NCI-H82 (cell line): ENCODE measurements at regions not wholly inside any gene's neighbourhood (a gene's known extent, or its start where the extent isn't known, plus 50 kb on each side); places are given as distances from the start of the nearest gene placed in this dataset.

Experiments
- DNase-seq: peaks from one replicate; lab custom pipeline; 2025; lab: John Stamatoyannopoulos, UW

DNA sequence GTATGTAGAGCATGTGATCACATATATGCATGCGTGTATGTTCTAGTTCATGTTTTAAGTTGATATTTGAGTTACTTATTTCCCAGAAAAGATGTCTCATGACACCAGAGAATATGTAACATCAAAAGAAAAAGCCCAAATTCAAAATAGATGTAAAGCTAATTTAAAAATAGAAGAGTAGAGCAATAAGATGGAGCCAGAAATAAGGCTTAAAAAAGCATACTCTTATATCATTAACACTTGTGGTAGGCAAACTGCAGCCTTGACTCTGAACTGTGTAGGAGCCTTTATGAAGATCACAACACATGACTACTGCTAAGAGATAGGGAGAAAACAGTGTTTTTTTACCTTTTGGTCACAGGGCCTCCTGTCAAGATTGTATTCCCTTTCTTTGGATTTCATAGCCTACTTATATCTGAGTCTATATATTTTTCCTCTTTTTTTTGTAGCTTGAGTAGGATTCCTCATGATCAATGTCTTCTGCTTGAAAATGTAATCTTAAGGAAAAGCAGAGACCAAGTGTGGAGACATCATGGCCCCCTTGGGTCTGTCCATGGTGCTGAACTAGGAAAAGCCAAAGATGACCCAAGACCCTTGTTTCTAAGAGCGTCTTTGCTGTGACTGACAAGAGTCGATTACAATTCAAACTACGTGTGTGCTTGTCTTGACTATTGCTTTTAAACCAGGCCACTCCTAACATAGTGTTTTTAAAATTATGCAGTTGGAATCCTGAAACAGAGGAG lies 390.4 kb downstream of the SHISA9 start:
- no peak for DNase-seq

DNA sequence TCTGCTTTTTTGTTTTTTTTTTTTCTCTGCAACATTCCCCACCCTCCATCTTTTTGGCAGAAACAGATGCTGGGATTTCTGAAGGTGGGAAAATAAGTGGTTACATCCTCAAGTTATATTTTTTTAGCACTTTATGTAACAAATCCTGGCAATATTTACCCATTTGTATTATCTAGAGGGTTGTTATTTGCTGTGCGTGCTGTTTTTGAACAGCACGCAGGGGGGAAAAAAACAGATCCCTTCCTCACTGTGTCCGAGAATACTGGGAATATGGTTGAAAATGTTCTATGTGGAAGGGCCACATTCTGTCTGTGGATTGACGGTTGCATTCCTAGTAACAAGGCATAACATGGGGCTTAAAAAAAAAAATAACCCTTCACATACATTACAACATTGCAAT lies 394.8 kb downstream of the SHISA9 start:
- no peak for DNase-seq

DNA sequence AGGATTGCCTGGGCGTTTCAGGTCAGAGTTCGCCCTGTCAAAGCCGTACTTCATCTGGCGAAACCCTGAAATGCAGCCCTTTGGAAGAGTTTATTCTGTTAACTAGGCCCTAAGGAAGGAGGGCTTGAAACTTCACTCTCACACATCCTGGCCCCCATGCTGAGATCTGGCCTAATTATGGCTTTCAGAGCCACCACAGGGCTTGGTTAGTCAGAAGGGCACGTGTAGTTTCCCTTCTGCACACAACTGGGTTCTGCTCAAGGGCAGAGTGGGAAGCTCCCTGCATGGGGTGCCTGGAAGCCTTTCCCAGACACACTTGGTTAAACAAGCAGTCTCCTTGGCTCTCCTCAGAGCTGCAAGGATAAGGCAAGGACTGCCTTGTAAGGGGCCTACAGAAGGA lies 397.3 kb downstream of the SHISA9 start:
- no peak for DNase-seq

DNA sequence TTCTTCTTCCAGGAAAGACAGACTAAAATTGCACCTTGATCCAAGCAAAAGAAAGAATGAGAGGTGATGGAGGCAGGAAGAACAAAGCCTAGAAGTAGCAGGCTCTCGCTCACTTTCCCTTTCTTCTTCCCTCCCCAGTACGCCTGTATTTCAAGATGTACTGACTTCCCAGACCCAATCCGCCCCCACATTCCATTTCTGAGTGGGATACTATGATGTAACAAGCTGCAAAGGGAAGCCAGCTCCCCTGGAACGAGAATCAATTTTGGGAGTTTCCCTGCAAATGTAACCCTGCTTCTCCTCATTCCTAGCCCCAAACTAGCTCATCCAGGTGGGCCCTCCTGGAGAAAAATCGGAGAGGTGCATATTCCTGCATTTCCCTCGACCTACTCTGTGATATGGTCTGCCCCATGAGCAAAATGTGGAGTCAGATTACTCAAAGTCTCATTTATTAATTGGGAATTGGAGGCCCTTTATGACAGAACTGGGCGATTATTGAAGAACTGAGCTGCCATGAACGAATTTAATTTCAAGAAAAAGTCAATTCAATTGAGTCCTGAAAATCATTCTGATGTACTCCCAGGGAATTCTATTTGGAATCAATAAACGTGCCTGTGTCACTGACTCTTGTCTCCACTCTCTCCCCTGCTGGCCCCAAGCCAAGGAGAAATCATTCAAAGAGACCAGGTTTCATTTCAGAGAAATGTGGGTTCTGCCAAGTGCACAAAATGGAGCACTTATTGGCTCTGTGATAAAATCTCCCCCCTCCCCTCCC lies 398.9 kb downstream of the SHISA9 start:
- no peak for DNase-seq

DNA sequence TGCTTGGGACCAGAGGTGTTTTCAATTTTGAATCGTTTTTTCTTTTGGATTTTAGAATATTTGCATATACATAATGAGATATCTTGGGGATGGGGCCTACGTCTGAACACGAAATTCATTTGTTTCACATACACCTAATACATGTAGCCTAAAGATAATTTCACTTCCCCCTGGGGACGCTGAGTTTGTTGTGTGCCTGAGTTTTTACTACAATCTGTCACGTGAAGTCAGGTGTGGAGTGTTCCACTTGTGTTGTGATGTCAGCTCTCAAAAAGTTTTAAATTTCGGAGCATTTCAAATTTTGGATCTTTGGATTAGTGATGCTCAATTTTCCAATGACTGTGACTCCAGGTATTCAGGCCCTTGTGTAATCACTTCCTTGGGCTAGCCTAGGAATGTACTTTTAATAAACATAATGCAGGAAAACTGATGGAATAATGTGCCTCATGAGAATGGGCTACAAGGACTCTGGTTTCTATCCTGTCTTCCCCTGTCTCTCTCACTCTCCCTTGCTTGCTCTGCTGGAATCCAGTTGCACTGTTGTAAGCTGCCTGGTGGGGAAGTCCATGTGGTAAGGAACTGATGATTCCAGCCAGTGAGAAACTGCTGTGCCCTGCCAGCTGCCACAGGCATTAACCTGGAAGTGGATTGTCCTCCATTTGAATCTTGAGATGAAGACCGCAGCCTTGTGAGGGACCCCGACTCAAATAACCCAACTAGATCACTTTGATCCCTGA lies 403.8 kb downstream of the SHISA9 start:
- DNase-seq, result no peak

DNA sequence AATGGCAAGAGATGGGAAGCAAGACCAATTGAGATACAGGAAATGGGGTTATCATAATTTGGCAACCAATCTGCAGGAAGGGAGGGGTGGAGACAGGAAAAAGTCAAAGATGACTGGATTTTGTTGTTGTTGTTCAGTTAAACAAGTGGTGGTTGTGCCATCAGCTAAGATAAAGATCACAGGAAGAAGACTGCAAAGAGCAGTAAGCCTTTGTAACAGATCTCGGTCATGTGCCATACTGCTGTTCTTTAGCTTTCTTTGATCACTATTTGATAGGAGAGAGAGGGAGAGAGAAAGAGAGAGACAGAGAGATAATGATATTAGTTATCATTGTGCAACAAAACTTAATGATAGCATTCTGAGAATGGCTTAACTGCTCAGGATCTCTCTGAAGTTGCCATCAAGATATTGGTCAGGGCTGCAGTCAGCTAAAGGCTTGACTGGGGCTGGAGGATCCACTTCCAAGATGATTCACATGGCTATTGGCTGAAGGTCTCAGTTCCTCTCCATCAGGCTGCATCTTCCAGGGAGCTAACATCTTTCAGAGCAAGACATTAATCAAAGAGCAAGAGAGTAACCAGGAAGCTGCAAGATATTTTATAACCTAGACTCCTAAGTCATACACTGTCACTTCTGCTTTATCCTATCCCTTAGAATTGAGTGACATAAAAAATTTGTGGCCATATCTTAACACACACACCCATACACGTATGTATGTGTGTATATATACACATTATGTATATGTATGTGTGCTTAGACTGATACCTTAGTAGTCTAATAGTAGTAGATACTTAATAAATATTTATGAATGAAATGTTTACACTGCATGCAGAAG lies 405.0 kb downstream of the SHISA9 start:
- DNase-seq, result no peak

DNA sequence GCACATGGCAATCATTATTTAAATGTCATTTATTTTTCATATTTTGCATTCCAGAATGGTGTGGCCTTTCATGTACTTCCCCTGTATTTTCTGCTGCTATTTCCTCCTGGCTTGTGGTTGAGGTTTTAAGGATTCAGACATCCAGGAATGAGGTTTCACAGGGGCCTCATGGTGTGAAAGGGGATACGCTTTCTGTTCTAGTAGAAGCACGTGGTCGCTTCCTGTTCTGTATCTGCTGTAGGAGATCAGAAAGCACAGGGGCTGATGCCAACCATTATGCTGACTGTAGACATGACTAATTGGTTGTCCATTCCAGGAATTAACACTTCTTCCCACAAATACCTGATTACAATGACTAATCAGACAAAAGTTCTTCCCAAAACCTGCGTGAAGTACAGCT lies 405.9 kb downstream of the SHISA9 start:
- DNase-seq, result no peak

DNA sequence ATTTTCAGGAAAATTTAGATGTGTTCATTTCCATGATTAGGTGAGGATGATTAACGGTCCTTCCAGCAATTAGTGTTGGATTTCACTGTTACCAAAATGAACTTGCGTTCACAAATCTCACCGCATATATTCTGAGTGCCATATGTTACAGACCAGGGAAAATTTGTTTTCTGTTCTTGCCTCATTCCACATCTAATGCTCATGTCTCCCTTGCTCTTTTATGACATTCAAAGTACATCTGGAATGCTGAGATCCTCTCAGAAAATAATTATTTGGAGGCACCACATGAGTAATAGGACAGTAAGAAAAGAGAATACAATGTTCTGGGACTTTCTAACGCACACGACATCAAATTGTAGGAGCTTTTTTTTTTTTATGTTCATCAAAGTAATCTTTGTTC lies 406.5 kb downstream of the SHISA9 start:
- no peak for DNase-seq

DNA sequence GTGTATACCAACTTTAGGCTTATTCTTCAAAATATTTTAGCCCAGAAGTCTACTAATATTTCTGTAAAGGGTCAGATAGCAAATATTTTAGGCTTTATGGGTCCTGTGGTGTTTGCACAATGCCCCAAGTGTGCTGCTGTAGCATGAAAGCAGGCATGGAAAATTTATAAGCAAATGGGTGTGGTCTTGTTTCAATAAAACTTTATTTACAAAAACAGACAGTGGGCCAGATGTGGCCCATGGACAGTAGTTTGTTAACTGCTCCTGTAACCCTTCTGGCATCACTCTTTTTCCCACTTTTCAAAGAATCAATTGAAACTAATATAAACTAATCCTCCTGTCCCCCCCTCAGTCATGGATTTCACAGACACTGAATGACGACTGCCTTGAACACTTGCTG lies 410.7 kb downstream of the SHISA9 start:
- DNase-seq, result no peak

DNA sequence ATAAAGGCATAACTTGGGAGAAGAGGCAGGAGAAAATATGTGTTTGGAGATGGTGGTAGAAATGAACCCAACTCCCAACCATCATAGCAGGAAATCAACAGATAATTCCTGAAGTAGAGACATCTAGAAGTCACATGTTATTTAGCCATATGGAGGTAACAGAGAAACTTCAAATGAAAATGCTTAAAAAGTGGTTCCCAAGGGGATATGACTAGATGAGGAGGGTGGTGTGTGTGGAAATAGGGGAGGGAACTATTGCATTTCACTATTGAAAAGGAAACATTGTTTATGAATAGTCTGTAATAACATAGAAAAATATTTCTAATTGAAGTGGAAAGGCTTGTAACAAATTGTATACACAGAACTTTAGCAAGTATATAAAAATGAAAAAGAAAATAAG lies 412.0 kb downstream of the SHISA9 start:
- no peak for DNase-seq

DNA sequence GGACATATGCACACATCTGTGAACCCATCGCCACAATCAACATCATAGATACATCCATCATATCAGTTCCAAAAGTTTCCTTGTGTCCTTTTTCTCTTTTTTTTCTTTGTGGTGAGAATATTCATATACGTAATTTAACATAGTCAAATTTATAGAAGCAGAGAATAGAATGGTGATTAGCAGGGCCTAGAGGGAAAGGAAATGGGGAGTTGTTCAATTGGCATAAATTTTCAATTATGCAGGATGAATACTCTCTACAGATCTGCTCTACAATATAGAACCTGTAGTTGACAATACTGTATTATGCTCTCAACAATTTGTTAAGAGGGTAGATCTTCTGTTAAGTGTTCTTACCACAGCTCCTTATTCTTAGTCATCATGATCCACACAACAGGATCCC lies 413.2 kb downstream of the SHISA9 start:
- DNase-seq, result no peak

DNA sequence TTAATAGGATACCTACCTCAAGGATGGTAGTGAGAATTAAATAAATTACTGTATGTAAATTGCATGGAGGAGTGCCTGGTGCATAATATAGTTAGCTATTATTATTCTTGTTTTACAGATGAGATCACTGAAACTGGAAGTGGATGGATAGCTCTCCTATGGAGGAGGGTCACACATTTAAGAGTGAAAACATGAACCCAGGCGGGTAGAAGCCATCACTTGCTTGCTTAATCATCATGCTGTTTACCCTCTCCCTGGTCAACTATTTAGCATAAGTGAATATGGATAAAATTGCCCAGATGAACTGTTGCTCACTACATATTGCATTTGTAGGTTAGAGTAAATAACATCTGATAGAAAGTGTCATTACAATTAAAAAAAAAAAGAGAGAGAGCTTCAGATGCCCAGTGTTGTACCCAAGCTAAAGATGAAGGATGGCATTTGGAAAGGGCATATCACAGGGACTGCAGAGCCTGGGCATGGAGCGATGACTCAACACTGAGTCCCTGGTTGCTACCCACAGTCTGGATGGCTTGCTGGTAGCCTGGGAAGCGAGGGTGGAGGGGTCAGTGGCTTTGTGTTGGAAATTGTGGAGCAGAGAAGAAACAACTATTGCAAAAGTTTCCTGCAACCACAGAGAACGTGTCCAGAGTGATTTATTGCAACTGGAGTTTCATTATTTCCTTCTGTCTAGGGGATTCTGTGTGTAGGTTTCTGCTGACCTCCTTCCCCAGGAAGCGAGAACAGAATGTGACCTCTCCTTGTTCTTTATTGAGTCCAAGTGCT lies 414.4 kb downstream of the SHISA9 start:
- no peak for DNase-seq

DNA sequence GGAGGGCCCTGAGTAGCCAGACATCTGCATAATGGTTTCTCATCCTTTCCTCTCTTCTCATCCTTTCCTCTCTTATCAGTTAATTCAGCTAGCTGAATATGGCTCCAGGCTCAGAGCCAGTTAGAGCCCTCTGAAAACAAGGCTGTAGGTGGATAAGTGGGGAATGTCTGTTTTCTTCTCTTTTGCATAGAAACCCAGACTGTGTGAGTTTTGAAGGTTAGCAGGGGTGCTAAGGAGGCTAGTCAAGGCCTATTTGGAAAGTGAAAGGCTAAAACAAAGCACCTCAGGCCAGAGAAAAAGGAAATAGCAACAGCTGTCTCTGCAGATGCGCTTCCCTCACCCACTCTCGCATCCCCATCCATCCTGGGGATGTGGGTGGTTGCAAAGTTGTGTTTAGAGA lies 420.9 kb downstream of the SHISA9 start:
- DNase-seq, result no peak

DNA sequence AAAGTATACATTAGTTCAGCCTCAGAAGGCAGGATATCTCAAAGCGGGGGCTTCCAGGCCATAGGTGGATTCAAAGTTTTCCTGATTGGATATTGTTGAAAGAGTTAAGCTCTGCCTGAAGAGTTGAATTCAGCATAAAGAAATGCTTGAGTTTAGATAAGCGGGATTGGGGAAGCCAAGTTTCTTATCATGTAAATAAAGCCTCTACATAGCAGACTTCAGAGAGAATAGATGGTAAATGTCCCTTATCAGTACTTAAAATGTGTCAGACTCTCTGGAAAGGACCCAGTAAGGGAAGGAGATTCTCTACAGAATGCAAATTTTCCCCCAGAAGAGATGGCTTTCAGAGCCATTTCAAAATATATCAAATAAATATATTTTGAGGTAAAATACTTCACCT lies 423.5 kb downstream of the SHISA9 start:
- no peak for DNase-seq

DNA sequence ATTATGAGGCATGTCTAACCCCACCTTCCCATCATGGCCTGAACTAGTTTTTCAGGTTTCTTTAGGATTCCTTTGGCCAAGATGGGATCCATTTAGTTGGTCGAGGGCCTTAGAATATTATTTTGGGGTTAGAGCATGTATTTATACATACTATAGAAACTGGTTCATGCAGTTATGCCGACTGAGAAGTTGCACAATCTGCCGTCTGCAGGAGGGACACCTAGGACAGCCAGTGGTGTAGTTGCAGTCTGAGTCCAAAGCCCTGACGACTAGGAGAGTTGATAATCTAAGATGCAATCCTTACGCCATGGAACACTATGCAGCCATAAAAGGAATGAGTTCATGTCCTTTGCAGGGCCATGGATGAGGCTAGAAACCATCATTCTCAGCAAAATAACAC lies 424.0 kb downstream of the SHISA9 start:
- DNase-seq, result no peak

DNA sequence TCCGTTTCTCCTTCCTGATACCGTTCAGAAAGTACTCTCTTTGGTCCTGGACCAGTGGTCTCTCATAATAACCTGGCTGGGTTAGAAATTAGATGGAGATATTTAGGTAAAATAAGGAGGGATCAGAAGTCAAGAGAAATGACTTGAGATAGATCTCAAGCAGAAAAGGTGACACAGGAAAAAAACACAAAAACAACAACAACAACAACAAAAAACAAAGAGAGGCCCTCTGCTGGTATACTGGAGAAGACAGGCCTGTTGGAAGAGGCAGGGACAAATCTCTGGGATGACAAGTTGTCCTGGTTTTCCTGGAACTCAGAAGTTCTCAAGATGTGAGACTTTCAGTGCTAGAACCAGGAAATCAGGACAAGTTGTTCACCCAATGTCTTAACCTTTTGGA lies 430.5 kb downstream of the SHISA9 start:
- no peak for DNase-seq

DNA sequence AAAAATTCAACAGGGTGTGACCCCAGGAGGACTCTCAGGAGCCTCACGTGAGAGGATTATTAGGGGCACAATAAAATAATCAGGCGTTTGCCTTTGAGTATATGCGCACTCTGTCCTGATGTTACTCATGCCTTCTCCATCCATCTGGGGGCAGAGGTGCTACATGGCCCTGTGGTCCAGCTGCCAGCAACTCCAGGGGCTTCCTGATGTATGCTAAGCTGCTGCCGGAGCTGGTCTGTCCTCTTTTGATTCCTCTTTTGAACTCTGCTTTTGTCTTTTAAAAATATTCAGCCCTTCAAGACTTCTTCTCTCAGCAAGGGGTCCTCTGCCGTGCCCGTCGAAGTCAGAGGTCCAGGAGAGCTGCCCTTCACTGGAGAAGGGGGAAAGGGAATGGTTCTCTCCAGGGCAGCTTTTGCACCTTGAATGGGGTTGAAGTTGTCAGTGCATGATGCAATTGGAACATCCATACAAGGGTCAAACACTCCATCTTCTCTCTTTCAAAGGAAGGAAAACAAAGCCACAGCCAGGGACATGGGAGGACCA lies 431.4 kb downstream of the SHISA9 start:
- peak; percentile 60 for DNase-seq

DNA sequence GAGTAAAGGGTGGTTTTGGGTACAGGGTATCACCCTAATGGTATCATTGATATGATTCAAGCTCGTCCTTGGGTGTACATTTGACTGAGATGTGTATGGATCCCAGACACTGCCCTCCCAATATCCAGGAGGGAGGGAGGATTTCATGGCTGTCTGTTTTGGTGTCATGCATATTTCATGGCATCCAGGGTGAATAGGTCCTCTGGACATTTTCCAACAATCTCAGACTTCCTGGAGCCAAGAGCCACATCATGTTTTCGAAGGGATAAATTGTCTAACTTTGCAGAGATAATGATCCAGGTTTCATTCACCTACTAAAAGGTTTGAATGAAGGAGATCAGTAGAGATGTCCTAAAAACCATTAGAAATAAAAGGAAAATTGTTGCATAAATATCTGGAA lies 431.9 kb downstream of the SHISA9 start:
- no peak for DNase-seq

DNA sequence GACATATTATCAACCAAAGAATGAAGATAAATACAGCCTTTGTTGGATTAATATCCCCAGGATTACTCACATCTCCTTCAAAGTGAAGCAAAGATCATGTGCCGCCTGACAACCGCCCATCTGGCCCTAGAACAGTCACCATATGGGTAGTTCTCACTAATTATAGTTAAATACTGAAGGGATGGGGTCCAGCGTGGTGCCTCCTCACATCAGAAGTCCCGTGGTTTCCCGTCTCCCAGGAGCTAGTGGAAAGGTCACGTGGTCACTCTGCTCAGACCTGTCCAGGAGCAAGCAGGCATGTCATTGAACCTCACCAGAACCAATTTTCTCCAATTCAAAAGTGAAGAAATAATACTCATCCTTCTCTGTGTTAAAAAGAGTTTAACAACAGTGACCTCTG lies 434.5 kb downstream of the SHISA9 start:
- DNase-seq, result peak; percentile 91

DNA sequence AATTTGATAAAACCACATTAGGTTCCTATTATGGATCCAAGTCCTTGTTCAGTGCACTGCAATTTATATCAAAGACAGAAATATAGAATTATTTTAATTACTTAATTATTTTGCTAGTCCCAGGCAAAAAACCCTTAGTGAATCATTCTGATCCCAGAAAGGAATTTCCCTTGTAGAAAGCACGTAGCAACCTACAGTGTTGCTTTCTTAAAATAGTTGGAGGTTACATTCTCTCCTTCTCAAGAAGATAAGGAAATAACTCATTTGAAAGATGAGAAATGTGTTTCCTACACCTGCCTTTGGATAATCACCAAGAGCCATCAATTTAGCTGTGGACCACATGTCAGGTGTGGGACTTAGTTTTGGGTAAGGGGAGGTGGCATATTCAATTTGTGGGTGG lies 434.9 kb downstream of the SHISA9 start:
- DNase-seq, result no peak
